ENCODE measurements at regions not wholly inside any gene's neighbourhood (a gene's known extent, or its start where the extent isn't known, plus 50 kb on each side); places are given as distances from the start of the nearest gene placed in this dataset.
"Not testable (repeated sequence)": the region's sequence is repeated elsewhere in the genome, so short reads cannot be mapped to it uniquely, and the experiment has no call there.

DNA sequence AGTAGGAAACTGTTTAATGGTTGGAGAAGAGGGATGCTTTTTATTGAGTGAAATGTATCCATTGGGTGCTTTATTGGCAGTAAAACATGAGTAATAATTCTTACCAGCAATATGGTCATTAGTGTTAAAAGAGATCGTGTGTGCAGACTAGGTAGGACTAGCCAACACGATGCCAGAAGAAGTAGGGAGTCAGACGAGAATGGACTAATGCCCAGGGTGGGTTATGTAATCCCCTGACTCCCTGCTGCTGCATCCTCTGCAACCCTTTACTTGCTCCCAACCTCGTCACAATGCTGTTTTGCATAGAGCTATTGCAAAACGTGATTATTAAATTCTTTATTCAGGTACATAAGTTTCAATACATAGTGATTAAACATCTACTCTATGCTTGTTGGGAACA, 1213.7 kb downstream of the GATA3 start:
- WGBS (ENCODE audit: extremely low coverage, insufficient coverage, low lambda C conversion rate): no CpG with 5 or more reads among the region's 5 CpGs

DNA sequence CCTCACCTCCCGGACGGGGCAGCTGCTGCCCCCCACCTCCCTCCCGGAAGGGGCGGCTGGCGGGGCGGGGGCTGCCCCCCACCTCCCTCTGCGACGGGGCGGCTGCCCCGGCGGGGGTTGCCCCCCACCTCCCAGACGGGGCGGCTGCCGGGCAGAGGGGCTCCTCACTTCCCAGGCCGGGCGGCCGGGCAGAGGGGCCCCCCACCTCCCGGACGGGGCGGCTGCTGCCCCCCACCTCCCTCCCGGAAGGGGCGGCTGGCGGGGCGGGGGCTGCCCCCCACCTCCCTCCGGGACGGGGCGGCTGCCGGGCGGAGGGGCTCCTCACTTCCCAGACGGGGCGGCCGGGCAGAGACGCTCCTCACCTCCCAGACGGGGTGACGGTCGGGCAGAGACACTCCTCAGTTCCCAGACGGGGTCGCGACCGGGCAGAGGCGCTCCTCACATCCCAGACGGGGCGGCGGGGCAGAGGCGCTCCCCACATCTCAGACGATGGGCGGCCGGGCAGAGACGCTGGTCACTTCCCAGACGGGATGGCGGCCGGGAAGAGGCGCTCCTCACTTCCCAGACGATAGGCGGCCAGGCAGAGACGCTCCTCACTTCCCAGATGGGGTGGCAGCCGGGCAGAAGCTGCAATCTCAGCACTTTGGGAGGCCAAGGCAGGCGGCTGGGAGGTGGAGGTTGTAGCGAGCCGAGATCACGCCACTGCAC, 1218.8 kb downstream of the GATA3 start:
- WGBS (ENCODE audit: extremely low coverage, insufficient coverage, low lambda C conversion rate): no CpG with 5 or more reads among the region's 61 CpGs
- H2BK15ac ChIP-seq (replicated peaks; ENCODE audit: low read depth); H3K4me1 ChIP-seq (ENCODE audit: control insufficient read depth, low read depth, low read length); H3K4me3 ChIP-seq (ENCODE audit: low read length); H3K27me3 ChIP-seq (ENCODE audit: insufficient read depth, low read length, poor library complexity); H3K18ac ChIP-seq (ENCODE audit: low read length); H2AK5ac ChIP-seq (ENCODE audit: low read length); H4K5ac ChIP-seq (ENCODE audit: low read length); H2BK120ac ChIP-seq (ENCODE audit: low read depth, low read length); H3K79me2 ChIP-seq (ENCODE audit: control insufficient read depth, insufficient read depth, low read length); H3K79me1 ChIP-seq (ENCODE audit: low read length); H3K4me2 ChIP-seq (ENCODE audit: low read length); H3K9ac ChIP-seq (ENCODE audit: low read length); H2BK5ac ChIP-seq (ENCODE audit: low read length); H3K27ac ChIP-seq (ENCODE audit: low read depth, low read length); H3K36me3 ChIP-seq (ENCODE audit: control insufficient read depth, insufficient read depth, low read length); H3K23ac ChIP-seq (ENCODE audit: low read length); DNase-seq; H3K56ac ChIP-seq (ENCODE audit: low read length); H4K8ac ChIP-seq (ENCODE audit: low read depth, low read length); H3K4ac ChIP-seq (ENCODE audit: low read depth, low read length): not testable (repeated sequence)

More for the DNA sequence above, 1213.7 kb downstream of the GATA3 start:
- Histone ChIP-seq H2BK120ac (ENCODE audit: low read depth, low read length) (no peak overlapping the region), H3K36me3 (ENCODE audit: control insufficient read depth, insufficient read depth, low read length) (no peaks in the 10 kb centered on the region), H3K4ac (ENCODE audit: low read depth, low read length) (no peak overlapping the region), H3K79me1 (ENCODE audit: low read length) (no peaks in the 10 kb centered on the region), H3K79me2 (ENCODE audit: control insufficient read depth, insufficient read depth, low read length) (no peaks in the 10 kb centered on the region), H4K8ac (ENCODE audit: low read depth, low read length) (no peak overlapping the region), H2AK5ac (ENCODE audit: low read length) (no peak overlapping the region), H4K5ac (ENCODE audit: low read length) (no peak overlapping the region), H3K9ac (ENCODE audit: low read length) (no peak overlapping the region), H3K4me3 (ENCODE audit: low read length) (no peak overlapping the region), H3K56ac (ENCODE audit: low read length) (no peak overlapping the region), H2BK15ac (replicated peaks; ENCODE audit: low read depth) (no peak overlapping the region), H3K27ac (ENCODE audit: low read depth, low read length) (no peak overlapping the region), H3K18ac (ENCODE audit: low read length) (no peak overlapping the region), H3K23ac (ENCODE audit: low read length) (no peak overlapping the region), H2BK5ac (ENCODE audit: low read length) (no peak overlapping the region), H3K27me3 (ENCODE audit: insufficient read depth, low read length, poor library complexity) (no peaks in the 10 kb centered on the region), H3K4me2 (ENCODE audit: low read length) (no peak overlapping the region), H3K4me1 (ENCODE audit: control insufficient read depth, low read depth, low read length) (no peaks in the 10 kb centered on the region)
- DNase-seq: no peak

DNA sequence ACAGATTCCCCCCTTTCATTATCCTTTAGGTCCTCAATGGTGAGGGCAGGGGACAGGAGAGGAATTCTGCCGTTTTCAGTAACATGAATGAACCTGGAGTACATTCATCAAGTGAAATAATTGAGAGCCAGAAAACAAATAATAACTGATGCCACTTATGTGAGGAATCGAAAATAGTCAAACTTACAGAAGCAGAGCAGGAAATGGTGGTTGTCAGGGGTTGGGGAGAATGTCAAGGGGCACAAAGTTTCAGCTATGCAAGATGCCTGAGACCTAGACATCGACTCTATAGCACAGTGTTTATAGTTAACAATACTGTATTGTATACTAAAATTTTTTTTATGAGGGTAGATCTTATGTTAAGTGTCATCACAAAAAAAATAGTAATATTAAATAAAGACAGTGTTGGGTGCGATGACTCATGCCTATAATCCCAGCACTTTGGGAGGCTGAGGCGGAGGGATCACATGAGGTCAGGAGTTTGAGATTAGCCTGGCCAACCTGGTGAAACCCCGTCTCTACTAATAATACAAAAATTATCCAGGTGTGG, 1219.8 kb downstream of the GATA3 start:
- WGBS (ENCODE audit: extremely low coverage, insufficient coverage, low lambda C conversion rate): no CpG with 5 or more reads among the region's 6 CpGs
- no peak overlapping the region for H3K4me2 ChIP-seq (ENCODE audit: low read length)
- no peak overlapping the region for H3K56ac ChIP-seq (ENCODE audit: low read length)
- no peak overlapping the region for H3K27ac ChIP-seq (ENCODE audit: low read depth, low read length)
- H3K79me1 ChIP-seq (ENCODE audit: low read length): no peaks in the 10 kb centered on the region
- H3K4me1 ChIP-seq (ENCODE audit: control insufficient read depth, low read depth, low read length): no peaks in the 10 kb centered on the region
- no peak overlapping the region for H3K9ac ChIP-seq (ENCODE audit: low read length)
- H3K23ac ChIP-seq (ENCODE audit: low read length): no peak overlapping the region
- no peaks in the 10 kb centered on the region for H3K36me3 ChIP-seq (ENCODE audit: control insufficient read depth, insufficient read depth, low read length)
- H3K27me3 ChIP-seq (ENCODE audit: insufficient read depth, low read length, poor library complexity): no peaks in the 10 kb centered on the region
- no peak overlapping the region for H3K18ac ChIP-seq (ENCODE audit: low read length)
- H4K5ac ChIP-seq (ENCODE audit: low read length): no peak overlapping the region
- no peak for DNase-seq
- H2BK120ac ChIP-seq (ENCODE audit: low read depth, low read length): no peak overlapping the region
- H3K79me2 ChIP-seq (ENCODE audit: control insufficient read depth, insufficient read depth, low read length): no peaks in the 10 kb centered on the region
- H2AK5ac ChIP-seq (ENCODE audit: low read length): no peak overlapping the region
- no peak overlapping the region for H2BK5ac ChIP-seq (ENCODE audit: low read length)
- no peak overlapping the region for H4K8ac ChIP-seq (ENCODE audit: low read depth, low read length)
- H3K4ac ChIP-seq (ENCODE audit: low read depth, low read length): no peak overlapping the region
- H3K4me3 ChIP-seq (ENCODE audit: low read length): no peak overlapping the region
- H2BK15ac ChIP-seq (replicated peaks; ENCODE audit: low read depth): no peak overlapping the region

DNA sequence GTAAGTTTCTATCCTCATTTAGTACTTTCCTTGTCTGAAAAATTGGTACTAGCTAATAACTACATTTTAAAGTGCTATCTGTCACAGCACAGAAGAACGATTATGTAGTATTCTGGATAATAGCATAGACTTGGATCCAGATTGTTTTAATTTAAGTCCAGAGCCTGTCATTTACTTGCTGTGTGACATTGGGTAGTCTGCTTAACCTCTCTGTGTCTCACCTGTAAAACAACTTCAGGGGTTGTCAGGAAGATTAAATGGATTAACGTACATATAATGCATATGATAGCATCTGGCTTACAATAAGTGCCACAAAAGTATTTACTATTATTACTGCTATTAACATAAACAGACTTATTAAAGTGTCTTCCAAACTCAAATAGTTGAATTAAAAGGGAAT, 1221.4 kb downstream of the GATA3 start:
- H3K79me2 ChIP-seq (ENCODE audit: control insufficient read depth, insufficient read depth, low read length): no peaks in the 10 kb centered on the region
- WGBS (ENCODE audit: extremely low coverage, insufficient coverage, low lambda C conversion rate): no CpG with 5 or more reads among the region's 2 CpGs
- H2BK15ac ChIP-seq (replicated peaks; ENCODE audit: low read depth): no peak overlapping the region
- no peaks in the 10 kb centered on the region for H3K27me3 ChIP-seq (ENCODE audit: insufficient read depth, low read length, poor library complexity)
- H3K27ac ChIP-seq (ENCODE audit: low read depth, low read length): no peak overlapping the region
- no peak overlapping the region for H3K4ac ChIP-seq (ENCODE audit: low read depth, low read length)
- H3K56ac ChIP-seq (ENCODE audit: low read length): no peak overlapping the region
- H3K9ac ChIP-seq (ENCODE audit: low read length): no peak overlapping the region
- no peak overlapping the region for H2BK120ac ChIP-seq (ENCODE audit: low read depth, low read length)
- no peak overlapping the region for H3K4me3 ChIP-seq (ENCODE audit: low read length)
- no peak for DNase-seq
- H3K36me3 ChIP-seq (ENCODE audit: control insufficient read depth, insufficient read depth, low read length): no peaks in the 10 kb centered on the region
- H3K23ac ChIP-seq (ENCODE audit: low read length): no peak overlapping the region
- H2BK5ac ChIP-seq (ENCODE audit: low read length): no peak overlapping the region
- H4K5ac ChIP-seq (ENCODE audit: low read length): no peak overlapping the region
- H3K4me2 ChIP-seq (ENCODE audit: low read length): no peak overlapping the region
- H3K18ac ChIP-seq (ENCODE audit: low read length): no peak overlapping the region
- H2AK5ac ChIP-seq (ENCODE audit: low read length): no peak overlapping the region
- no peaks in the 10 kb centered on the region for H3K79me1 ChIP-seq (ENCODE audit: low read length)
- H3K4me1 ChIP-seq (ENCODE audit: control insufficient read depth, low read depth, low read length): no peaks in the 10 kb centered on the region
- no peak overlapping the region for H4K8ac ChIP-seq (ENCODE audit: low read depth, low read length)

GRCh38 chr10:9285690-9286089, 1231.2 kb downstream of the GATA3 start:
- Histone ChIP-seq H3K4ac (ENCODE audit: low read depth, low read length) (no peak overlapping the region), H3K4me2 (ENCODE audit: low read length) (no peak overlapping the region), H3K27ac (ENCODE audit: low read depth, low read length) (no peak overlapping the region), H2BK15ac (replicated peaks; ENCODE audit: low read depth) (no peak overlapping the region), H4K8ac (ENCODE audit: low read depth, low read length) (no peak overlapping the region), H3K27me3 (ENCODE audit: insufficient read depth, low read length, poor library complexity) (no peaks in the 10 kb centered on the region), H4K5ac (ENCODE audit: low read length) (no peak overlapping the region), H2AK5ac (ENCODE audit: low read length) (no peak overlapping the region), H2BK120ac (ENCODE audit: low read depth, low read length) (no peak overlapping the region), H3K79me2 (ENCODE audit: control insufficient read depth, insufficient read depth, low read length) (no peaks in the 10 kb centered on the region), H3K18ac (ENCODE audit: low read length) (no peak overlapping the region), H3K4me1 (ENCODE audit: control insufficient read depth, low read depth, low read length) (no peaks in the 10 kb centered on the region), H3K9ac (ENCODE audit: low read length) (no peak overlapping the region), H3K23ac (ENCODE audit: low read length) (no peak overlapping the region), H3K4me3 (ENCODE audit: low read length) (no peak overlapping the region), H2BK5ac (ENCODE audit: low read length) (no peak overlapping the region), H3K79me1 (ENCODE audit: low read length) (no peaks in the 10 kb centered on the region), H3K36me3 (ENCODE audit: control insufficient read depth, insufficient read depth, low read length) (no peaks in the 10 kb centered on the region), H3K56ac (ENCODE audit: low read length) (no peak overlapping the region)
- no peak for DNase-seq
- WGBS (ENCODE audit: extremely low coverage, insufficient coverage, low lambda C conversion rate): no CpG with 5 or more reads among the region's 7 CpGs

- no peak for DNase-seq
- H3K36me3 ChIP-seq (ENCODE audit: control insufficient read depth, insufficient read depth, low read length): no peaks in the 10 kb centered on the region
- H3K79me1 ChIP-seq (ENCODE audit: low read length): no peaks in the 10 kb centered on the region
- H3K27me3 ChIP-seq (ENCODE audit: insufficient read depth, low read length, poor library complexity): no peaks in the 10 kb centered on the region
- H3K4me3 ChIP-seq (ENCODE audit: low read length): no peak overlapping the region
- no peak overlapping the region for H2BK120ac ChIP-seq (ENCODE audit: low read depth, low read length)
- no peak overlapping the region for H3K18ac ChIP-seq (ENCODE audit: low read length)
- WGBS (ENCODE audit: extremely low coverage, insufficient coverage, low lambda C conversion rate): no CpG with 5 or more reads among the region's 1 CpG
- H3K4me1 ChIP-seq (ENCODE audit: control insufficient read depth, low read depth, low read length): no peaks in the 10 kb centered on the region
- H2AK5ac ChIP-seq (ENCODE audit: low read length): no peak overlapping the region
- H3K9ac ChIP-seq (ENCODE audit: low read length): no peak overlapping the region
- H4K8ac ChIP-seq (ENCODE audit: low read depth, low read length): no peak overlapping the region
- H3K79me2 ChIP-seq (ENCODE audit: control insufficient read depth, insufficient read depth, low read length): no peaks in the 10 kb centered on the region
- no peak overlapping the region for H2BK5ac ChIP-seq (ENCODE audit: low read length)
- H2BK15ac ChIP-seq (replicated peaks; ENCODE audit: low read depth): no peak overlapping the region
- no peak overlapping the region for H4K5ac ChIP-seq (ENCODE audit: low read length)
- H3K23ac ChIP-seq (ENCODE audit: low read length): no peak overlapping the region
- no peak overlapping the region for H3K4me2 ChIP-seq (ENCODE audit: low read length)
- H3K56ac ChIP-seq (ENCODE audit: low read length): no peak overlapping the region
- no peak overlapping the region for H3K4ac ChIP-seq (ENCODE audit: low read depth, low read length)
- no peak overlapping the region for H3K27ac ChIP-seq (ENCODE audit: low read depth, low read length)
Observed at GRCh38 chr10:9289811-9290210, 1235.3 kb downstream of the GATA3 start.

Measured in mesendoderm (in vitro differentiated cells).